GM21786 (cell line): ENCODE measurements at regions not wholly inside any gene's neighbourhood (a gene's known extent, or its start where the extent isn't known, plus 50 kb on each side); places are given as distances from the start of the nearest gene placed in this dataset.

Source experiments
- ATAC-seq: cut with Tn5 transposase; IDR thresholded peaks from one replicate; pipeline ENCODE4 v1.9.1; 2021; ENCODE audit not compliant: unreplicated experiment

DNA sequence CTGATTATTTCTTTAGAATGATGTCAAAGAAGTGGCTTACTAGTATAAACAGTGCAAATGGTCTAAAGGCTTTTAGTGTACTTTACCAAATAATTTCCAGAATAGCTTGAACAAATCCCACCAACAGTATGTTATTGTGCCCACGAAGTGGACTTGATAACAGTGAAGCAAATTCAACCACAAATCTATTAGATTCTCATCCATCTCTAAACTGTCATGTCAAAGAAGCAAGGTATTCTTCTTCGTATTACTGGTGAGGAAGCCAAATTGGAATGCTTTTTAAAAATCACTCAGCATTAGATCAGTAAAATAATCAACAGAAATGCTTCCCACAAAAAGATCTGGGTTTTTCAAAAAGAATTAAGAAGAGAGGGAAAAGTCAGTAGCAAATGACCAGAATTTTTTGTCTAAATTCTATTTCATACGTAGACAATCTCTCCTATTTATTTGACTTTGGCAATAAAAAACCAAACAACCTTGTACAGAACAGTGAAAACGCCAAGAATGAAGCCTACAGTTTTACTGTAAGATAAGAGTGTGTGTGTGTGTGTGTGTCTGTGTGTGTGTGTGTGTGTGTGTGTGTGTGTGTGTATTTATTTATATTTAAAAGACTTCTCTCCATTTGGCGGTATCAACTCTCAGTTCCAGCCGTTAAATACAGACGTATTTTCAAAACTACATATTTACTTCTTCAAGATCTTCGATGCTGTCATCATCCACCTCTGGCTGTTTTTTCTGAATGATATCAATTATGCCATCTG is 114.6 kb downstream of the CYB561 start:
- no peak for ATAC-seq

GRCh38 chr17:63332286-63332685 is 113.8 kb downstream of the CYB561 start:
- no peak for ATAC-seq

DNA sequence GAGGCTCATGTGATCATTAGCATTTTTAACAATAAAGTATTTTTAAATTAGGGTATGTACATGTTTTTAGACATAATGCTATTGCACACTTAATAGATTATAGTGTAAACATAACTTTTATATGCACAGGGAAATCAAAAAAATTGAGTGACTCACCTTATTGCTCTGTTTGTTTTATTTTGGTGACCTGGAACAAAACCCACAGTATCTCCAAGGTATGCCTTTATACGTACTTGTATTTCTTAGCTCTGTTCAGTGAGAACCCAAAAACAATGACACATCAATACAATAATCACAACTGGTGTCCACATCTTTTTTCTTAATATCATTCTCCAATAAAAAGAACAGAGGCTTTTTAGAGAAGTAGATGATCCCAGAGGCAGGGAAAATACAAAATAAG is 112.2 kb downstream of the CYB561 start:
- ATAC-seq: no peak

- no peak for ATAC-seq
These were observed 110.3 kb downstream of the CYB561 start for GRCh38 chr17:63335831-63336230.

- no peak for ATAC-seq
These were observed 108.5 kb downstream of the CYB561 start for GRCh38 chr17:63337579-63337978.

GRCh38 chr17:63338272-63338671 is 107.8 kb downstream of the CYB561 start:
- ATAC-seq: no peak

DNA sequence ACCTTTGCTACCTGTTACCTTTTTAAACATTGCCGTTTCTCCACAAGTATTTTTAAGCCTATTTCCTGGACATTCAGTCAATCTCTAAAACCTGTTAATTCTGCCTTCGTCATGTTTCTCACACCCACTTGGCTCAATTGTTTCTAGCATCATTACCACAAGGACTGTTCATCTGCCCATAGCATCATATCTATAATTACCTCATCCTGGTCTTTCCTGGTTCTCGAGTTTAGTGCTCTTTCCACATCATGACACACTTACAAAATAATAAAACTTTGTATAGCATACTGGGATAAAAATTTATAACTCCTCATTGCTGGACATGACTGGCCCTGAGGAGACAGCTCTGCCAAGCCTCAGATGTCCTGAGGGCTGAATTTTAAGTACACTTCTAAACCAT is 104.8 kb downstream of the CYB561 start:
- no peak for ATAC-seq

DNA sequence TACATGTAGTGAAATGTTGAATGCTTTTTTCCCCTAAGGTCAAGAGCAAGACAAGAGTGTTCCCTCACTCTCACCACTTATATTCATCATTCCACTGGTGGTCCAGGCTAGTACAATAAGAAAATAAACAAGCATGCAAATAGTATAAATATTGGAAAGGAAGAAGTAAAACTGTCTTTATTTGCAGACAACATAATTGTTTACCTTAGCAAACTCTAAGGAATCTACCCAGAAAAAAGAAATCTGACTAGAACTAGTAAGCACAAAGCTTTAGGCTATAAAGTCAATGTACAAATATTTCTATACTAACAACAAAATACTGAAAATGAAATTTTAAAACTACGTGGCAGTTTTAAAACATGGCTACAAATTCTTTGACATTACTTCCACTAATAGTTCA is 101.7 kb downstream of the CYB561 start:
- no peak for ATAC-seq

DNA sequence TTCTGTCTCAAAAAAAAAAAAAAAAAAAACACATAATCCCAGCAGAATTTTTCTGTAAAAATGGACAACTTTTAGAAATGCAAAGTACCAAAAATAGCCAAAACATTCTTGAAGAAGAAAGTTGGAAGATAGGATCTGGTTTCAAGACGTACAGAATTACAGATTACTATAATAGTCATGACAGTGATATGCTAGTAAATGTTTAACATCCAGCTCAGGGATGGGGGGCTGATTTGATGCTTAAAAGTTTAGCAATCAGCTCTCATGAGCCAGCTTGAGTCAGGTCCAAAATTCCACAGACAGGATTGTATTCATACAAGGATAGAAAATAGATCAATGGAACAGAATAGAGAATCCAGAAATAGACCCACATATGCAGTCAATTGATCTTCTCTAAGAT is 100.5 kb downstream of the CYB561 start:
- ATAC-seq: no peak

DNA sequence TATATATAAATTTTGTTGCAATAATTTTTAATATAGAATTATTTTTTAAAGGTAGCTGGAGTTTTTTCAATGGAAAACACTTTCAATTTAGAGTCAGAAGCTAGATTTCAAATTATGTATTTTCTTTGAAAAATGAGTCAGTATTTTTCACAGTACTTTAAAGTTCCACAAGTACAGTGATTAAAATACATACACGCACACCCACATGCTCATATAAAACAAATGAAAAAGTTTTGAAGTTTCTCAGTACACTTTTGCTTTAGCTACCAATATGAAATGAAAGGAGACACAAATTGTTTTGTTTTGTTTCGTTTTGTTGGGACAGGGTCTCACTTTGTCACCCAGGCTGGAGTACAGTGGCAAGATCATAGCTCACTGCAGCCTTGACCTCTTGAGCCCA is 98.6 kb downstream of the CYB561 start:
- no peak for ATAC-seq

DNA sequence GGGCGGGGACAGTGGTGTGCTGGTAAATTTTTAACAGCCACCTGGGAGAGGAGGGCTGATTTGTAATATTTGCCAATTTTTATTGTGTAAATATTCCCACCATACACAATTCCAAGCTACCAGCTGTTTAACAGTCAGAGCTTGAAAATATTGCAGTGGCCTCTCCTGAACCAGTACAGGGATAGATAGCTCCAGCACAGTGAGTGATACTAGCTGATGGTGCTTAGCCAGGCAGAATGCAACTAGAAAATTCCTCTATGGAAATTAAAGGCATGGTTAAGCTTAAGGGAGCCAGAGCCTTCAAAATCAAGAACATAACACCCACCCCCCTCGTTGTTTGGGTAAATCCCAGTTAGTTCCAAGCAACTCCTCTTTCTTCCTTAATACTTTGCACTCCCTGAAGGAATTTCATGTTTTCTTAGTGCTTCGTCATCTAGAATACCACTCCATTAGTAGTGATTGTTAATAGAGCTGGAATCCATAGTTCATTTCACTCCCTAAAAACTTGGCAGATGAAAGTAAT is 96.6 kb downstream of the CYB561 start:
- ATAC-seq: no peak

DNA sequence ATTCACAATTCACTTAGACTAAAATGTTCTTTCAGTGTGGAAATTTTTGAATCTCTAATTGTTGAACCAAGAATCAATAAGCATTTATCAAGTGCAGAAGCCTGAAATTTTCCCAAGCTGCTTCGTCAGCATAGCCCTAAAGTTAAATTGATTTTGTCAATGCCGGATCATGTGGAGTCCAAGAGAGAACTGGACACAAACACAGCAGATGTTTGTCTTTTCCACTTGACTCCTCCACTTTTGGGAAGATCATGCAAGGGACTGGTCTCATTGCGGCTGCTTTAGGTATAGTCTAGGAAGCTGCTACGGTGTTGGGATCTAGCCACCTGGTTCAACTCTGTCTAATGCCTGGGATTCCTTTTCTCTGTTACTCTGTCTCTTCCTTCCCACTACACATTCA is 95.7 kb downstream of the CYB561 start:
- no peak for ATAC-seq

GRCh38 chr17:63354256-63354655 is 91.8 kb downstream of the CYB561 start:
- ATAC-seq: no peak

DNA sequence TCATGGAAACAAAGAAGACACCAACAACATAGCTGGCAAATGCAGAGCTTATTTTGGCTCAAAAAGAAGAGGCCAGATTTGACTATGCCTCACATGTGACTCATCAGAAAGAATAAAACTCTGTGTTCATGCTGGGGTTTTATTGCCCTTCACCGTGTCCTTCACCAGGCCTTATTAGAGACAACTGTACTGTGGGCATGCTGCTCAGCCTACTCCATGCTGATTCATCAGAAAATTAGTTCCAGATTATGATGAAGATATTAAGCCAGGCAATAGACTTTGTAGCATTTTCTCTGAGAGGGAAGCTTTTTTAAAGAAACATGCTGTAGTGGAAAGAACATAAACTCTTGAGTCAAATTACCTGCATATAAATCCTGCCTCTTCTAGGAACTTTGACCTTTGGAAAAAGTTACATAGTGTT is 89.8 kb downstream of the CYB561 start:
- ATAC-seq: no peak

- no peak for ATAC-seq
These were observed 87.8 kb downstream of the CYB561 start for GRCh38 chr17:63358111-63358839.

GRCh38 chr17:63358956-63359355 is 87.2 kb downstream of the CYB561 start:
- no peak for ATAC-seq

GRCh38 chr17:63361182-63361581 is 84.9 kb downstream of the CYB561 start:
- no peak for ATAC-seq

DNA sequence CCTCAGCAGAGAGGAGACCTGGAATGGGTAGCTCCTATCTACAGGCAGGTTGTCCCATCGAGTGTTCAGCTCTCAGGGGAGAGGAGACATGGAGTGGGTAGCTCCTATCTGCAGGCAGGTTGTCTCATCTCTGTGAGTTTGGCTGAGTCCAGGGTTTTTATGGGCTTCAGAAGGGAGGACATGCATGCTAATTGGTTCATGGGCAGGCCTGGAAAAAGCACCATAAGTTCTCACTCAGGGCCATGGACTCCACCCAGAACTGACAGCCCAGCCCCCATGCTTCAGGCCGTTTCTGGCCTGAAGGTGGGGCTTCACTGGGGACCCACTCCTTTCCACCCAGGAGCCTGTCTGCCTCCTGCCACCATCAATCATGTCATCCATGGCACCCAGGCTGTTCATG is 84.0 kb downstream of the CYB561 start:
- no peak for ATAC-seq

DNA sequence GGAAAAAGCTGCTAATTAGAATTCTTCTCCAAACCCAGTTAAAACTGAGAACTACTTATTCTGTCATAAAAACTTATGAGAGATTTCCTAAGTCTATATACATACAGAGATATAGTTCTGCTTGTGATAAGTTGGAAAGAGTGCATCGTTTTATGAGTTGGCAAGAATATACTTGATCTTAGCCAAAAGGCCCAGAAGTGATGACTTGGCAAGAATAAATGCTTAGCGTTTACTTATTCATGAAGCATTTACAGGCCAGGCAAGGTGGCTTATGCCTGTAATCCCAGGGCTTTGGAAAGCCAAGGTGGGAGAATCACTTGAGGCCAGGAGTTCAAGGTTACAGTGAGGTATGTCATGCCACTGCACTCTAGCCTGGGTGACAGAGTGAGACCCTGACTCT is 81.7 kb downstream of the CYB561 start:
- ATAC-seq: no peak

GRCh38 chr17:63364944-63365343 is 81.2 kb downstream of the CYB561 start:
- ATAC-seq: no peak

GRCh38 chr17:63365366-63366240 is 80.5 kb downstream of the CYB561 start:
- ATAC-seq: no peak

DNA sequence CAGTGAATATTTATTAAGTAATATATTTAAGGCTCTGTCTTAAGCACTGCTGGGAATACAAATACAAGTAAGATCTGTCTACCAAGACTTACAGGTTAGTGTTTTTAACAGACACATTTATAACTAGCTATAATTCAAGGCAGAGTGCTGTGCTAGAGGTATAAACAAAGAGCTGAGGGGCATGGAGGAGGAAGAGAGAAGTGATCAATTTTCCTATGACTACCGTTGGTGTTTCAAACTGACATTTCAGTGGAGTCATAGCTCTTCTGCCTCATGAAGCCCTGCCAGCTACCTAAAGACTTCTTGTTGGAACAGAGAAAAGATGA is 79.9 kb downstream of the CYB561 start:
- no peak for ATAC-seq
